IPS DF 4.7 (cell line): ENCODE measurements at regions not wholly inside any gene's neighbourhood (a gene's known extent, or its start where the extent isn't known, plus 50 kb on each side); places are given as distances from the start of the nearest gene placed in this dataset.

Experiments
- DNase-seq: peaks from one replicate; pipeline ENCODE4 v3.0.0-alpha.2; 2013; ENCODE audit warnings: low spot score; ENCODE audit errors: extremely low read depth

DNA sequence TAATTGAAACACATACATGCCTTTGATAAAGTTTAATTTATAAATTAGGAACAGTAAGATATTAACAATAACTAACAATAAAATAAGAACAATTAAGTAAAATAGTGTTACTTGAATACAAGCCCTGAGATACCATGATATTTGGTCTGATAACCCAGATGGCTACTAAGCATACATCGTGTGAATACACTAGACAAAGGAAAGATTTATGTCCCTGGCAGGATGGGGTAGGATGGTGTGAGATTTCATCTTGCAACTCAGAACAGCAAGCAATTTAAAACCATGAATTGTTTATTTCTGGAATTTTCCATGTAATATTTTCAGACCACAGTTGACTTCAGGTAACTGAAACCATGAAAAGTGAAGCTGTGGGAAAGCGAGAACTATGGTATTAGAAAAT, 169.5 kb downstream of the DIPK2A start:
- no peak for DNase-seq

DNA sequence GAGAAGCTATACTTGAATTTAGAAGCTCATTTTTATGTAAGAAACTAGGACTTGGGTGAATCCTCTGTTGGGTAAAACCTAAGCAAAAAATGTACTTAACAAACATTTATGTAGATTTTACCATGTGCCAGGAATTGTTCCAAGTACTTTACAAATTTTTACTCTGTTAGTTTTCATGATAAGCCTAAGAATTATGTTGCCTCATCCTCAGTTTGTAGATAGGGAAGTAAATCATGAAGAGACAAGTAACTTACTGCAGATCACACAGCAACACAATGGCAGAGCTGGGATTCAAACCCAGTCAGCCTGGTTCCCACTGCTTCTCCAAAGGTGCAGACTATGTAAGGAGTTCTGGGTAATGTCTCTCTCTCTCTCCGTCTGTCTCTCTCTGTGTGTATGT, 169.9 kb downstream of the DIPK2A start:
- DNase-seq = no peak

DNA sequence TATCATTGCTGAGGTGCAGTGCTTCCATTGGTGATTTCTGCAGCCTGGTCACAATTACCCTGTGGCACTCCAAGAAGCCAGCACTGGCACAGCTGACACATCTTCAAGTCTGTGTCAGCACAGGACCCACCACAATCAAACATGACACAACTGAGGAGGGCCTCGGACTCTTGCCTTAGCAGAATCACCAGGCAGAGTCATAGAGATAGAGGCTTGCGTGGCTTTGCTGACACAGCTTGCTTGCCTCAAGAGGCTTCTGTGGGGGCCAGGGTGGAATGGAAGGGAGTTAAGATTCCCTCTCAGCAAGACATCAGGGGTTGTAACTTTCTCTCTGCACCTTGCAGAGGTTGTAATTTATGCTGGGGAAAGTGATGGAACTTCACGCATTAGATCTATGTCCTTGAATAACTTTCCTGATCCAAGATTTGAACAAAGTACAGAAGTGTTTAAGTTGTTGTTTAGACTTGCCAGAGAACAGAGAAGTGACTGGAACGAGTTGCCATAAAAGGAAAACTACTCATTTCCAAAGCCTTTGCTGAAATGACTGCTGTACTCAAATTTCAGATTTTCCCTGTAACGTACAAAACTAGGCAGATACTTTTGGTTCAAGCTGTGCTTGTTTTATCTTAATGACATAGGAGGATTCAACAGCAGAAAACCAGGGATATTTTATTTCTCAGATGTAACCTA, 170.7 kb downstream of the DIPK2A start:
- DNase-seq = no peak

DNA sequence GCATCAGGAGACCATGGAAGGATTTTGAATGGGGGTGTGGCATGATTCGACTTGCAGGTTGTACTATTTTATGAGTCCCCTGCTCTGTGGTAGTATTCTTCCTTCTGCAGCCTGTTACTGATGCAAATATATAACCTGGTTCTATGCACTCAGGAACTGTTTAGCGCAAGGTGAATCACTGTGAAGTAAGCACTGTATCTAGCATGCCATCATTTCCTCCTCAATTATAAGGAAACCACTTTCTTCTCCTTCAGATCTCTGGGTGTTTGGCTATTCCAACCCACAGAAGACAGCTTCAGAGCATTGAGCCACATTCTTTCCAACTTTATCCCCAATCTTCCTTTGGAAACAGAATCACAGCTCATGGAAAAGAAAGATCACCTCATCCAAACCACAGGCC, 176.7 kb downstream of the DIPK2A start:
- DNase-seq = no peak

DNA sequence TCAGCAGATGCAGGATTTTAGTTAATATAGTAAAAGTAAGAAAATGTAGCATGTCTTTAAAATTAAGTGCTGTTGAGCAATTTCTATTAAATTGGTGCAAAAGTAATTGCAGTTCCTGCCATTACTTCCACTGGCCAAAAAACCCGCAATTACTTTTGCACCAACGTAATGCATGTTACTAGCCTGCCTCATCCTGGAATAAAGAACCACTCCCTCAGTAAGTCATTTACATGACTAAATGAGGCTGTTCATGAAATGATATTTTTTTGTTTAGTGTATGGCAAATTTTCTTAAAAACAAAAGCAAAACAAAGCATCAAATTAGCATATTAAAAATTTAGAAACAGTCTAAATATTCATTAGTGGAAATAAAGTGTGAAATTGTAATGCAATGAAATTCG, 180.4 kb downstream of the DIPK2A start:
- DNase-seq = no peak

DNA sequence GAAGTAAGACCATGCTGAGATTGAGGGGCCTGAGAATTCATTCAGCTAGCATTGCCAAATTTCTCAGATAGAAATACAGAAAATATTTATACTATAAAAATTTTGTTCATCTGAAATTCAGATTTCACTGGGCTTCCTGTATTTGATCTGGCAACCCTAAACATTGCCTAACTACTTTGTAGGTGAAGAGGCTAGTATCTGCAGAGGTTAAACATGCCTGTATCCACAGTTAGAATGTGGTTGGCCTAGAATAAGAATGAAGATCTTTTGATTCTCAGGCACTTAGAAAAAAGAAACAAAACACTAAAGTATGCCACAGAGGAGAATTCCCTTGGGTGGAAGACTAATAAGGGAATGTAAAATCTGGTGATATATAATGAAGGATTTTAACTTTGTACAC, 189.0 kb downstream of the DIPK2A start:
- no peak for DNase-seq

DNA sequence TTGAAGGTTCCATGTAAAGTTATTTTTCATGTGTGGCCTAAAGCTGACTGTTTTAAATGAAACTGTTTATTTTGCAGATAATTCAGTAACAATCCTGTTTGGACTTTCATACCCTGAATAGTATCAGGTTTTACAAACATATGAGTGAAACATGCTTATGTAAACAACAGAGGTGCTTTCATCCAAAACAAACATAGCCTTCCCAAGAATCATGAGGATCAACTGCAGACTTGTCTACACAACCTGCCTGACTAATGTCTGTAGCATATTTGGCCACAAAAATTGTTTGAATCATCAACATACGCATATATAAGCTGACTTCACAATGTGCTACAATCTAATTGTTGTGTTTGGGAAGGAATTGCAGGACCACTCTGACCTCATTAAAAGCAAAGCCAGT, 190.4 kb downstream of the DIPK2A start:
- DNase-seq = no peak

DNA sequence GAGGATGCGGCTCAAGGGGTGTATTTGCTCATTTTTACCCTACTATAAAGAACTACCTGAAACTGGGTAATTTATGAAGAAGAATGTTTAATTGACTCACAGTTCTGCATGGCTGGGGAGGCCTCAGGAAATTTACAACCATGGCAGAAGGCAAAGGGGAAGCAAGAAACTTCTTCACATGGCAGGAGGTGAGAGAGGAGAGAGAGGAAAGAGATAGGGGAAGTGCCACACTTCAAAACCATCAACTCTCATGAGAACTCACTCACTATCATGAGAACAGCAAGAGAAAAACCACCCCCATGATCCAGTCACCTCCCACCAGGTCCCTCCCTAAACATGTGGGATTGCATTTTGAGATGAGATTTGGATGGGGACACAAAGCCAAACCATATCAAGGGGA, 192.7 kb downstream of the DIPK2A start:
- DNase-seq = no peak

DNA sequence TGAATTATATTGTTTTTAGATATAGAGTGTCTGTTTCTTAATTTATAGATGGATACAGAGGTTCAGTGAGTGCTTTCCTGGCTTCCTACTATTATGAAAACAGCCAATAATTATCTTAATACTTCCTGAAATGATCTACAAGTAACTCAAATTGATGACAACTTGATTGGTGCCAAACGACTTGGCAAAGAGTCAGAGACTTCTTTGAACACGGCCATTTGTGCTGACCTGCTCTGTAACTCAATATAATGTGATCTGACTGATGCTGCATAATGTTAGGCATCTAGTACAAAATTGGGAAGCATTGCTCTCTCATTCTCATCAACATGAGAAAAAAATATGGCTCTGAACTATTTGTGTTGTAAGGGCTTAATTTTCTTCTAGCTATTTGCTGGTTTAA, 193.9 kb downstream of the DIPK2A start:
- no peak for DNase-seq

DNA sequence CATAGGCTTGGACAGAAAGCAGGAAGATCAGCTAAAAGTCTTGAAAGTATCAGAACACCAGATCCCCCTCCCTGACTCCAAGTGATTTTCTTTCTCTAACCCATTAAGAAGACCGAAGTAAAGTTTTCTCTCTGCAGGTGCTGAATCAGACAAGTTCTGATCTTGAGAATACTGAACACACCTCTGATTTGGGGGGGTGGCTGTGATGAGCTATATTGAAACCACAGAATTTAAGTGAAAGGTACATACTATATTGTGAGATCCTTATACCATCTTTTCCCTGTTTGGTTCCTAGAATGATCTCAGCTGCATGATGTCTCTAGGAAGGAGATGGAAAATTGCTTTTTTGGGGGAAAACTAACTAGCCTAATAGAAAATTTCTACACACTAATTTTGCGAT, 196.0 kb downstream of the DIPK2A start:
- DNase-seq = no peak

DNA sequence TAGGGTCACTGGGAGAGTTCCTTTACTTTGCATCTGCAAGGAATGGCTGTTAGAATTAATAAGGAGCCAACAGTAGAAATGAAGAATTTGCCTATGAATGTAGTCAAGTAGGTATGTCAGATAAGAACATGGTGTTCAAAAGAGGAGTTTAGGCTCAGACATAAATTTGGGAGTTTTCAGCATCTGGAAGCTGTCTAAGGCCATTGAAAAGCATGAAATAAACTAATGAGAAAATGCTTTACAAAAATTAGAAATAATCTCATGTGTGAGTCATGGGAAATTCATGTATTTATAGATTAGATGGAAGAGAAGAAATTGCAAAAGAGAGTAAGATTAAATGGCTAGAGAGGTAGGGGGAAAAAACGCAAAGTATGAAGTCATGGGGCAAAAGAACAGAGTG, 201.9 kb downstream of the DIPK2A start:
- no peak for DNase-seq

DNA sequence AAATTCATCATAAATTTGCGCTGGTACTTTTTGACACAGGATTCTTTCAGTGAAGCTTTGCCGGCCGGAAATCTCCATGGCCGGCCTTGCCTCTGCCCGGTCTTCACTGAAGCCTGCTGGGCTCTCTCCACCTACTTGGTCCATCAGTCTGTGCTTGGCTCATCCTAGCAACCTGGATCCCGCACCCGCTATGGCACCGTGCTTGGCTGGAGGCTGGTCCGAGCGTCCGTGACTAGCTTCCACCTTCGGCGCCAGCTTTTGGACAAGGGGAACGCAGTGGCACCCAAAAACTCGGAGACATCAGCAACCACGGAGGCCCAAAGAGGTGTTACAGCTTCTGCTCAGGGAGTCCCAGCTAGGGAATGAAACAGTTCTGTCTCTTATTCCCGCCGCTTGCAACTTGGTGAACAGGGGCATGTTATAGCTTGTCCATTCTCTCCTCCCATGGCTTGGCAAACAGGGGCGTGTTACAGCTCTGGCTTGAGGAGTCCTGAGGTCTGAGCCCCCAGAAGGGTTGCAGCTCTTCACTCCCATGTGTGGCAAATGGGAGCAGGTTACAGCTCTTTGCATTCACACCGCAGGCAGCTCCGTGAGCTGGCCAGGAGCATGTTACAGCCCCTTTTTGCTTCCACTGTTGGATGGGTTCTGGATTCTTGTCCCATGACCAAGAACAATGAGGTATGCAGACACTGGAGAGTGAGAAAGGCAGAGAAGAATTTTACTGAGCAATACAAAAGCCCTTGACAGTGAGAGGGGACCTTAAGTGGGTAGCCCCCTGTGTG, 204.2 kb downstream of the DIPK2A start:
- no peak for DNase-seq

DNA sequence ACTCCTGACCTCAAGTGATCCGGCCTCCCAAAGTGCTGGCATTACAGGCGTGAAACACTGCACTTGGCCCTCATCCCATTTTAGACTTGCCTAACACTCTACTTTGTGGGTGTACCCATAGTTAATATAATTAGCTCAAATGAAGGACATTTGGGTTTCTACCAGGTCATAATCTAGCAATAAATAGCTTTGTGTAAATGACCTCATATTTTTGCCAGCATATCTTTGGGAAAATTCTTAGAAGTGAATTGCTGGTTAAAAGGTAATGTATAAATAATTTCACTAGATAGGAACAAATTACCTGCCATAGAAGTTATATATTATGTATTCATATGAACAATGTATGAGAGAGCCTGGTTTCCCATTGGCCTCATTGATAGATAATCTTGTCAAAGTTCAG, 206.0 kb downstream of the DIPK2A start:
- DNase-seq = no peak

DNA sequence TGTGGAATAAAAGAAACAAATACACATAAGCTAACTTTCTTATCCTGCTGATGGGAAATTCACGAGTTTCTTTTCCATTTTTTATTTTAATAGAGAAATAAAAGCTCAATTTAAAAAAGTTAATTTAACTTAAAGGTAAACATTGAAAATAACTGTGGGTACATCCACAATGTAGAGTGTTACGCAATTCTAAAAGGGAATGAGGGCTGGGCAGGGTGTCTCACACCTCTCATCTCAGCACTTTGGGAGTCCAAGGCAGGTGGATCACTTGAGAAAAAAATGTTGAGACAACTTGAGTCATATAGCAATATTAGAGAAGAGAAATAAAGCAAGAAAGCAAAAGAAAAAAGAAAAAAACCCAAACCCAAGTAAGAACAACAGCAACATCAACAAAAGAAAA, 207.0 kb downstream of the DIPK2A start:
- no peak for DNase-seq

DNA sequence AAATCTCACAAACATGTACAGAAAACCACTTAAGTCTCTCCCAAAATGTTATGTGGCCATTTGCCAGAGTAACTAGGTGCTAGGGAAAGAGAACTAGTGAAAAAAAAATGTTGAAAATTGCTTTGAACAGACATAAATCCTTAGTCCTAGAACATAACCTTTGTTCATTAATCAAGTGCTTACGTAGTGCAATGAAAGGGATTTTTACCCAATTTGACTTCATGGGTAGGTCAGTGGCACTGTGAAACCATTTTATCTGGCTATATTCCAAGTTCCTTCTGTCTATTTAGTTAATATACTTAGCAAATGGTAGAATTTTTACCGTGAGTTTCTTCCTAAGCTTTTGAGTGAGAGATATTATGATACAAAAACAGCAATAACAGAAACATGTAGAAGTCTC, 209.4 kb downstream of the DIPK2A start:
- no peak for DNase-seq

DNA sequence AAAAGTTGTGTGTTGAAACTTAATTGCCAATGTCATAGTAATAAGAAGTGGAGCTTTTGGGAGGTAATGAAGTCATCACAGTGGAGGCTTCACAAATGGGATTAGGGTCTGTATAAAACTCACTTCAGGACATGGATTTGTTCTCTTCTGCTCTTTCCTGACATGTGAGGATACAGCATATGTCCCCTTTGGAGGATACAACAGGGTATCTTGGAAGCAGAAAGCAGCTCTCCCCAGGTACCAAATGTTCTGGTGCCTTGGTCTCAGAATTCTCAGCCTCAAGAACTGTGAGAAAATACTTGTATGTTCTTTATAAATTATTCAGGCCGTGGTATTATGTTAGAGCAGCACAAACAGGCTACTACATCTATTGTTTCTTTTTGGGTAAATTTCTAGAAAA, 210.9 kb downstream of the DIPK2A start:
- DNase-seq = no peak

DNA sequence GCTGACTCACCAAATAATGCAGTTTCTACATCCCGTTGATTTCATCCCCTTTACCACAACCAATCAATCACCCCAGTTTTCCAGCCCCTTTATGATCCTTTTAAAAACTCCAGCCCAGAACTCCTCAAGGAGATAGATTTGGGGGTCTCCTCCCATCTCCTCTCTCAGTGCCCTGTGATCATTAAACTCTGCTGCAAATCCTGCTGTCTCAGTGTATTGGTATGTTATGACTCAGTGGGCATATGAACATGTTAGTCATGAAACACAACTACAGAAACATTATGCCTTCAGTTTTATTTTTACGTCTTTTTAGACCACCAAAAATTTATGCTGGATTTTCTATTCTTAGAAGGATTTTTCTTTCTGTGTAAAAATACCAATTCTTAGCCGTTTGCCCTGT, 213.7 kb downstream of the DIPK2A start:
- no peak for DNase-seq

DNA sequence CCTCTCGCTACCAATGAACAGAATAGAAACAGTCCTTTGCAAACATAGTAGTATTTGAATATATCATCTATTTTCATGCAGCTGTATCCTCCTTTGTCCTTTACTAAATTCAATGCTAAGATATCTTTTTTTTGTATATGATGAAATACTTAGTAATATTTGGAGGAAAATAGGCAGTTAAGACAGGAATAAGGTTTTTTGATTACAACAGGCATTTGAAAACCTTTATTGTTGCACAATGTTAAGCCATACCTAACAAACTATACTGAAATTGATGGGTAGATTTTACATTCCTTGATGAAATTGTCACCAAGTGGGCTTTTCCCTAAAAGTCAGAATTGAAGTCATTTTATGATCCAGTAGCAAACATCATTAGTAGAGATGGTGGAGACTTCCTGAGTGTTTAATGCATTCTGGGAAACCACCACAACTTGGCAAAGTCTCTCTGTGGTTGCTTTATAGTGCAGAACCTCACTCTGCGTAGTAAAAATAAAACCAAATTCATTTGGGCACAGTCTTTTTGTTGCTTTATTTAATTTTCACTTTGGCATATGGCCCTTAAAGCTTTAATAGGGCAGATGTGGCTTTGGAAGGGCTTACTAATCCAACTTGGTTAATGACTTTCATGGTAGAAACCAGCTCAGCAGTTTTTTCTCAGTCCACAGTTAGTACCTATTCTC, 216.0 kb downstream of the DIPK2A start:
- DNase-seq = no peak

DNA sequence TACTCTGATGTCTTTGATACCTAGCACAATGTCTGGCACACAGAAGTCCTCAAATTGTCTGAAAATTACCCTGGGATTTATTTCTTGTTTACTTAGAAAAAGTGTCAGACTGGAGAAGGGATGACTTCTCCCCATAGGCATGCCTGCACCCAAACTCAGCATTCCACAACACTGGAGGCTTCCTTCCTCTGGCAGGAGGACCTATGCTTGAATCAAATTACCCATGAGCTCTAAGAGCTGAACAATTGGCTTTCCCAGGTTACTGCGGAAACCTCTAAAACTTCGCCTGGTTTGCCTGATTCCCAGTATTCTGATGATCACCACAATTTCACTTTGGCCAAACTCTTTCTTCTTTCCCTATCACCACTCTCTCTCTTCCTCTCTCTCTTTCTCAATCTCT, 217.4 kb downstream of the DIPK2A start:
- DNase-seq = no peak

DNA sequence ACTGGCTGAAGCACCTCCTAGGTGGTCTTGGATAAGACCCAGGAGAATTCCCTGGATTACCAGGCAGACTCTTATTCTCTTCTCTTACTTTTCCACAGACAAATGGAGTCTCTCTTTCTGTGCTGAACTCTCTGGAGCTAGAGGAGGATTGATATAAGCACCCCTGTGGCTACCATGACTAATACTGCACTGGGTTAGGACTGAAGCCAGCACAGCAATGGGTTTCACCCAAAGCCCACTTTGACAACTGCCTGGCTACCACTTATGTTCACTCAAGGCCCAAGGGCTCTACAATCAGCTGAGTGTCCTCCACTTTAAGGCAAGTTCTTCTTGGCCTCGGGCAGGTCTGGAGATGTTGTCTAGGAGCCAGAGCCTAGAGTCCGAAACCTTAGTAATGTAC, 225.5 kb downstream of the DIPK2A start:
- DNase-seq = no peak

DNA sequence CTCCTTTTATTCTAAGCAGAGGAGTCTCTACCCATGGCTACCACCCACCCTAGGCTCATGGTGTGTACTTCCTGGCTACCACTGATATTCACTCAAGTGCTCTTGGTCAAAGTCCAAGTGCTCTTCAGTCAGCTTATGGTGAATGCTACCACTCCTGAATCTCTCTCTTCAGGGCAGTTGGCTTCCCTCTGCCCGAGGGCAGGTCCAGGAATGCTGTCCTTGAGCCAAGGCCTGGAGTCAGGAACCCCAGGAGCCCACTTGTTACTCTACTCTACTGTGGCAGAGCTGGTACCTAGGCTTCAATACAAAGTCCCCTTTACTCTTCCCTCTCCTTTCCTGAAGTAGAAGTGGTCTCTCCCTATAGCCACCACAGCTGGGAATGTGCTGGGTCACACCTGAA, 226.0 kb downstream of the DIPK2A start:
- no peak for DNase-seq

DNA sequence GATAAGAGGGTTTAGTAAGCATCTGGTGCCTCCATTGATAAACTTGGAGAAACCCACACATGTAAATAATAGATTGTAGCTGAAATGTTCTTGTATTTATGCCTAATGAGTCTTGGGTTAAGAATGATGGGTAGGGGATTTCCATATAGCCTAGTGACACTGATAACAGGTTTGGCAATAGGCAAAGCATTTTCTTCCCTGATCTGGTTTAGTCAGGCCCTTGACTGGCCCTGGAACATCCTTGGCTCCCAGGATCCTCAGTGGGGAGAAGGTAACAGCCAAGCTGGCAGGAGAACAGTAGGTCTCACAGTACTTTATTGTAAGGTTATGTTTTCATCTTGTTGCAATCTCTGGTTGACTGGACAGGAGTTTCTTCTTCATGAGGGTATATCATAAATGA, 228.4 kb downstream of the DIPK2A start:
- DNase-seq = no peak

DNA sequence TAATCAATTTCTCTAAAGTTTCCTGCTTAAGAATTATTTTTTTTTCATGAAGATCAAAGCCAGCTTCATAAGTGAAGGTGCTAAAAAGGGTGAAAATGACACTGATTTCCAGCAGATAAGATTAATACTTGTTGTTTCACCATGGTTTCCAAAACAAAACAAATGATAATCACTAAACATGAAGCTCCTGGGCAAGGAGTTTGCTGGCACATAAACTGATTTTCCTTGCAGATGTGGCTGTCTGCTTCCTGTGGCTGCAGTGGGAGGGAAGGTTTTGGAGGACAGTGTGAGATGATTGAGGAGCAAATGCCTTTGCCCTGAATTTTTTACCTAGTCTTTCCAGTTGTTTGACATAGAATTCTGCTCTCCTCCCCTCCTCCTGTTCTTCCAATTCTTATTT, 228.8 kb downstream of the DIPK2A start:
- DNase-seq = no peak
